ENCODE measurements at regions not wholly inside any gene's neighbourhood (a gene's known extent, or its start where the extent isn't known, plus 50 kb on each side); places are given as distances from the start of the nearest gene placed in this dataset.

DNA sequence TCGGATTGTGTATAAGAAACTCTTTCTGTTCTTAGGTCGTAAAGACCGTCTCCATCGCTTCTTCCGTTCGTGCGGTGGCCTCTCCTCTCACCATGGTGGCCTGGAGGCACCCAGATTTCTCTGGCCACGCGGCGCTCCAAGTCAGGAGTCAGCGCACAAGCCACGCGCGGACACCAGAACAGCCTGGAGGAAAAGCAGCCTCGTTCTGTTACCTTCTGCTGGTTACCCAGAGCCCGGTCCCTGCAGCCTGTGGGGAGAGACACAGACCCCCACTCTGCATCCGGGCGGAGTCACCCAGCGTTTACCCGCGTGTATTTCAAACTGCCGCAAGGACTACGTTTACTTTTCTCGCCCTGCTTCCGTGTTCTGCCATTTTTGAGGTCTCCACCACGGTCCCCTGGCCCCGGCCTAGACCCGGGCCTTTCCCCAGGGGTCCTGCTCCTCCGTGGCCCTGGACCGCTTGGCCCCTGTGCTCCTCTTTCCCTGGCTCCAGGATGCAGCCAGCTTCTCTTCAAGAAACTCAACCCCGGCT lies 776.1 kb downstream of the BRD1 start:
- no peak overlapping the region for H3K27ac Mint-ChIP-seq
- H3K4me3 Mint-ChIP-seq: peak overlapping the region in 2 of 4 donors; percentile 92 to 96
- H3K9me3 Mint-ChIP-seq: no peaks in the 10 kb centered on the region
- peaks cover 2% of the 10 kb centered on the region for H3K36me3 Mint-ChIP-seq
- no peaks in the 10 kb centered on the region for H3K27me3 Mint-ChIP-seq
- H3K4me1 Mint-ChIP-seq: peaks cover 0 to 2% (median 0%) of the 10 kb centered on the region in 3 donors

- no peak overlapping the region for H3K27ac Mint-ChIP-seq
- peaks cover 2% of the 10 kb centered on the region for H3K36me3 Mint-ChIP-seq
- H3K9me3 Mint-ChIP-seq: no peaks in the 10 kb centered on the region
- peaks cover 1% of the 10 kb centered on the region for H3K27me3 Mint-ChIP-seq
- H3K4me1 Mint-ChIP-seq: peaks cover 0 to 2% (median 0%) of the 10 kb centered on the region in 3 donors
- no peak overlapping the region for H3K4me3 Mint-ChIP-seq
Observed at GRCh38 chr22:49049691-49050090, 778.0 kb downstream of the BRD1 start.

DNA sequence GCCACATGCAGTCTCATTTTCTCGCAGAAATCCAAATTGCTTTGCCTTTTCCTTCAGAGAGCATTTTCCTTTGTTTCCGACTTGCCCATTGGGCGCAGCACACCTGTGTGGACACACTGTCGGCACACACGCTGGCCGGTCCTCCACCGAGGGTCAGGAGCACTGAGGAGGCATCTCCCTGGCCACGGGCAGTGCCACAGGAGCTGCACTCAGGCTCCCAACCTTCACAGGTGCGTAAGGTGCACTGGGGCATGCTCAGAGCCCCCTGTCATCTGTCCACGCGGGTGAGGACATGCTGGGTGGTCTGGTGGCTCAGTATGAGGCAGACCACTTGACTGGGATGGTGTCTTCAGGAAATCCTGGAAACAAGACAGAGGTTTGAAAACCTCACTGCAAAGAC lies 779.1 kb downstream of the BRD1 start:
- H3K36me3 Mint-ChIP-seq: peaks cover 2% of the 10 kb centered on the region
- H3K27ac Mint-ChIP-seq: no peak overlapping the region
- H3K9me3 Mint-ChIP-seq: no peaks in the 10 kb centered on the region
- no peak overlapping the region for H3K4me3 Mint-ChIP-seq
- H3K27me3 Mint-ChIP-seq: peaks cover 1% of the 10 kb centered on the region
- H3K4me1 Mint-ChIP-seq: peaks cover 0 to 2% (median 0%) of the 10 kb centered on the region in 3 donors

- peaks cover 0 to 2% (median 0%) of the 10 kb centered on the region in 3 donors for H3K4me1 Mint-ChIP-seq
- no peaks in the 10 kb centered on the region for H3K9me3 Mint-ChIP-seq
- no peak overlapping the region for H3K4me3 Mint-ChIP-seq
- peaks cover 2% of the 10 kb centered on the region for H3K36me3 Mint-ChIP-seq
- H3K27me3 Mint-ChIP-seq: peaks cover 1% of the 10 kb centered on the region
- H3K27ac Mint-ChIP-seq: no peak overlapping the region
Observed at GRCh38 chr22:49047447-49047846, 780.2 kb downstream of the BRD1 start.

GRCh38 chr22:49046546-49047361 lies 780.9 kb downstream of the BRD1 start:
- Mint-ChIP-seq H3K36me3 (peaks cover 2% of the 10 kb centered on the region), H3K4me3 (peak overlapping the region in 1 of 4 donors; percentile 8), H3K4me1 (peaks cover 0 to 2% (median 0%) of the 10 kb centered on the region in 3 donors), H3K27ac (no peak overlapping the region), H3K9me3 (no peaks in the 10 kb centered on the region), H3K27me3 (peaks cover 1% of the 10 kb centered on the region)

- H3K27ac Mint-ChIP-seq: no peak overlapping the region
- no peaks in the 10 kb centered on the region for H3K9me3 Mint-ChIP-seq
- no peak overlapping the region for H3K4me3 Mint-ChIP-seq
- peaks cover 2% of the 10 kb centered on the region for H3K36me3 Mint-ChIP-seq
- H3K27me3 Mint-ChIP-seq: peaks cover 1% of the 10 kb centered on the region
- H3K4me1 Mint-ChIP-seq: peaks cover 0 to 2% (median 0%) of the 10 kb centered on the region in 3 donors
Observed at GRCh38 chr22:49046000-49046545, 781.6 kb downstream of the BRD1 start.

DNA sequence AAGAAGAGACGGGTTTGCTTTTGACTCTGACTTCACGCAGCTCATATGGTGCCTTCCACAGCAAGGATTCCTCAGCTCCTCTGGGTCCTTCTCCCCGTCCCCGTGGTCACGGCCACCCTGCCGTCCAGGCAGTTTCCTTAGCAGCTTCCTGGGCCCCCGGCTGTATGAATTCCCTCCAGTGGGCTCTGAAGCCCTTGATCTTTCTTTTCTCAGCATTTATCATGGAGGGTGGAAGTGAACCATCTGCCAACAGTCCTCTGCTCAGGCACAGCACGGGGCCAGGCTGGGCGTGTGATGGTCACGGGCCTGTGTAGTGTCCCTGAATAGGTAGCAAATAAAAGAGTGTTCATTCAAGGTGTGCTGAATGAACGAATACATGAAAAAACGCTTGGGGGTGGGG lies 782.4 kb downstream of the BRD1 start:
- H3K27me3 Mint-ChIP-seq: peaks cover 1% of the 10 kb centered on the region
- H3K27ac Mint-ChIP-seq: no peak overlapping the region
- no peaks in the 10 kb centered on the region for H3K9me3 Mint-ChIP-seq
- peaks cover 2% of the 10 kb centered on the region for H3K36me3 Mint-ChIP-seq
- H3K4me1 Mint-ChIP-seq: peaks cover 0 to 2% (median 0%) of the 10 kb centered on the region in 3 donors
- H3K4me3 Mint-ChIP-seq: no peak overlapping the region

- Mint-ChIP-seq H3K9me3 (no peaks in the 10 kb centered on the region), H3K27me3 (peaks cover 1% of the 10 kb centered on the region), H3K4me1 (peaks cover 0 to 2% (median 0%) of the 10 kb centered on the region in 3 donors)
Observed at GRCh38 chr22:49044776-49045175, 782.9 kb downstream of the BRD1 start.

GRCh38 chr22:49044091-49044490 lies 783.6 kb downstream of the BRD1 start:
- no peaks in the 10 kb centered on the region for H3K4me1 Mint-ChIP-seq
- H3K27ac Mint-ChIP-seq: no peak overlapping the region
- H3K9me3 Mint-ChIP-seq: no peaks in the 10 kb centered on the region
- peaks cover 1% of the 10 kb centered on the region for H3K27me3 Mint-ChIP-seq
- H3K4me3 Mint-ChIP-seq: no peak overlapping the region
- peaks cover 2% of the 10 kb centered on the region for H3K36me3 Mint-ChIP-seq

More at GRCh38 chr22:49044776-49045175, 782.9 kb downstream of the BRD1 start:
- Mint-ChIP-seq H3K4me3 (no peak overlapping the region), H3K36me3 (peaks cover 2% of the 10 kb centered on the region), H3K27ac (no peak overlapping the region)

DNA sequence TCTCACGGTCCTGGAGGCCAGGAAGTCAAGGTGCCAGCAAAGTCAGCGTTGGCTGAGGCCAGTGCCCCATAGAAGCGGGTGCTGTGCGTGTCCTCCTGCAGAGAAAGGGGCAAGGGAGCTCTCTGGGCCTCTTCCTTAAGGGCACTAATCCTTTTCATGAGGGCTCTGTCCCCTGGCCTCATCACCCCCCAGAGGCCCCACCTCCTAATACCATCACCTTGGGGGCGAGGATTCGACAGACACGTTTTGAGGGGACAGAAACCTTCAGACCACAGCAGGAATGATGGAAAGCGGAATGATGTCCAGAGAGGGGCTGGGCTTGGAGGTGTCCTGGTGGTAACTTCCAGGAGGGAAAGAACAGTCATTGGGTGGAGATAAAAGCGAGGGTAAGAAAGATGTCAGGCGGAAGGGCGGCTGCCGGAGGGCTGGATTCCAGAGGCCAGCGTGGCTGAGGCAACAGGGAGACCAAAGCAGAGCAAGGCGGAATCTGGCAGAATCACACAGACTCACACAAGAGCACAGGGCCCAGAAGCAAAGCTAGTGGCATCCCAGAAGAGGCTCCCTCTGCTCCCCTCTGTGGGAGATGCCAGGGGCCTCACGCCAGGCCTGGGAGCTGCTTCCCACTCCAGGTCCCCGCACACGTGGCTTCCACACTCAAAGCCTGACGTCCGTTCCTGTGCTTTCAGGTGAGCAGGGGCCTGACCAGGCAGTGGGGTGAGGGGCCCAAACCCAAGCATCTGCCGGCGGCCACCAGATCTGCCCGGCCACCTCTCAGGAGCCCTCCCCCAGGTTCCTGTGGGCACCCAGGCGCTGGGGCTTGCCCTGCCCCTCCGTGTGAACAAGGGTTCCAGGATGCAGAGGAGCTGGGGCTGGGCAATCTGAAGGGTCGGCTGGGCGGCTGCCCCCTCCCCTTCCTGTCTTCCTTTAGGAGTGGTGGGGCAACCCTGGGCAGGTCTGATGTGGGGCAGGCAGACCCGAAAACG lies 784.5 kb downstream of the BRD1 start:
- Mint-ChIP-seq H3K4me1 (no peaks in the 10 kb centered on the region), H3K27ac (no peak overlapping the region), H3K27me3 (peaks cover 1% of the 10 kb centered on the region), H3K9me3 (no peaks in the 10 kb centered on the region), H3K36me3 (peaks cover 2% of the 10 kb centered on the region), H3K4me3 (no peak overlapping the region)

DNA sequence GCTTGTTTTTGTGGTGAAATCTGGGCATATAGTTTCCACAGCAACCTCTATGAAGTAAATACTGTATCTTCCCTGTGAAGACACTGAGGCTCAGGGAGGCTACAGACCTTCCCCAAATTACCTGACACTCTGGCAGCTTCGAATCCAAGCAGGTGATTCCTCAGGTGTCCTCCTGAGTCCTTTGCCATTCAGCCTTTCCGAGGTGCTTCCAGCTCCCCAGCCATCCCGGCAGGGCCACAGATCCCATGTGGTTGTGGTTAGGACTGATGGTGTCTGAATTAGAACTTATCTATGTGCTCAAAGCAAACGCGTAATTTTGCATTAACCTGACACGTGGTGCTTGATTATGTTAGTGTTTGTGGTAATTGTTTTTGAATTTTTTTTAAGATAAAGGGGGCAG lies 785.6 kb downstream of the BRD1 start:
- Mint-ChIP-seq H3K27ac (no peak overlapping the region), H3K9me3 (no peaks in the 10 kb centered on the region), H3K27me3 (peaks cover 1% of the 10 kb centered on the region), H3K36me3 (peaks cover under 1% of the 10 kb centered on the region), H3K4me3 (no peak overlapping the region), H3K4me1 (no peaks in the 10 kb centered on the region)

DNA sequence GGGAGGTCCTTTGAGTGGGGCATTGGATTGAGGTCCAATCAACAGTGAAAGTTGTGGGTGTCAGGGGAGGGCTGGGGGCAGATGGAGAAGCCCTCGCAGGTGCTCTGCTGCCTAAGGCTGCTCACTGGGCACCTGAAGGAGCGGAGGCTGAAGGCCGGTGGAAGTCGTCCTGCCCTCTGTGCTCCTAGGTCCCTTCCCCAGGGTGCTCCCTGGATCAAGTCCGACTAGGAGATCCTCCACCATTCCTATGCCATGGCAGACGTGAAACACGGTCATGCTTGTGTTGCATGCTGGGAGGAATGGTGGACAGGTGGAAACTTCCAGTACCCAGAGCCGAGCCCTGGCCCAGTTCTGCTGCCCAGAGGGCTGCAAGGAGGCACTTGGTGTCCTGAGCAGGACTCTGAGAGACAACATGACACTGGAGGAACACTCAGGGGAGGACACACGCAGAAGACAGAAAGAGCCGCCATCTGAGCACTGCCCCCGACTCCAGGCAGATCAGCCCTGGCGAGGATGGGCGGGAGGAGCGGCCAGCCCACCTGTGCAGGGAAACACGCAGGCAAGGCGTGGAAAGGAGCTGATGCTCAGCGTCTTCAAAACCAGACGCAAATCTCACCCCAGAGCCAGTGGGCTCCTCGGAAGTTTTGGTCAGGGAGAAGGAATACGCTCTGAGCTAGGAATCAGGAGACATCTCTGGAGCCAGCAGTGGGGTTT lies 786.8 kb downstream of the BRD1 start:
- no peaks in the 10 kb centered on the region for H3K36me3 Mint-ChIP-seq
- H3K27me3 Mint-ChIP-seq: peaks cover 1% of the 10 kb centered on the region
- H3K4me3 Mint-ChIP-seq: no peak overlapping the region
- H3K4me1 Mint-ChIP-seq: no peaks in the 10 kb centered on the region
- H3K9me3 Mint-ChIP-seq: no peaks in the 10 kb centered on the region
- peak overlapping the region in 1 of 3 donors; percentile 31 for H3K27ac Mint-ChIP-seq

DNA sequence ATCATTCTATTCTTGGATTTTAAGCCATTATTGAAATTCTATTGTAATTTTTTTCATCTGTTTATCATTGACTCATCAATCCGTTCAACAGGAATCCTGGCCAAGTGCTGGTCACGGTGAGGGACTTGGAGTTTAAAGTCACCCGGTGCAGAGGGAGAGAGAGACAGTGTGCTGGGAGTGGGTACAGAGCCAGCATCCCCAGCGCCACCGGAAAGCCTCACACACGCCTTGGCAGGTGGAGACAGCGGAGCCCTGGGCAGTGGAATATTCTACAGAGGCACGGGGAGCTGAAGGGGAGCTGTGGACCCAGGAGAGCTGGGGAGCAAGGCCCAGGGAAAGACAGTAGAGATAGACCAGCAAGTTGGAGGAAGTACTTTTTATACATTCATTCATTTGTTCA lies 787.6 kb downstream of the BRD1 start:
- Mint-ChIP-seq H3K4me1 (no peaks in the 10 kb centered on the region), H3K27me3 (no peaks in the 10 kb centered on the region), H3K9me3 (no peaks in the 10 kb centered on the region), H3K36me3 (no peaks in the 10 kb centered on the region), H3K4me3 (no peak overlapping the region), H3K27ac (no peak overlapping the region)

GRCh38 chr22:49039625-49040024 lies 788.0 kb downstream of the BRD1 start:
- no peaks in the 10 kb centered on the region for H3K4me1 Mint-ChIP-seq
- H3K27me3 Mint-ChIP-seq: no peaks in the 10 kb centered on the region
- no peak overlapping the region for H3K4me3 Mint-ChIP-seq
- H3K27ac Mint-ChIP-seq: no peak overlapping the region
- no peaks in the 10 kb centered on the region for H3K36me3 Mint-ChIP-seq
- H3K9me3 Mint-ChIP-seq: no peaks in the 10 kb centered on the region
